Breast epithelium (tissue), 4 donors: ENCODE measurements at regions not wholly inside any gene's neighbourhood (a gene's known extent, or its start where the extent isn't known, plus 50 kb on each side); places are given as distances from the start of the nearest gene placed in this dataset.

Source experiments
- DNase-seq, 2 donors: peaks; one replicate each; pipeline ENCODE4 v3.0.0-alpha.2; 2019; ENCODE audit warnings: low spot score in 2 of 2
- H3K27ac ChIP-seq, 2 donors: fragments of 200-600 bp; sonication (generic) in 1 of 2; one replicate each; pipeline ENCODE4 v1.5.1; 2016 to 2019; ENCODE audit warnings: mild to moderate bottlenecking in 1 of 2
- H3K27me3 ChIP-seq, 2 donors: fragments of 200-600 bp; sonication (generic) in 1 of 2; one replicate each; pipeline versions ENCODE4 v1.5.1 to v1.6.0; 2017 to 2019; ENCODE audit warnings: control low read depth in 1 of 2, mild to moderate bottlenecking in 1 of 2
- H3K36me3 ChIP-seq: fragments of 200-600 bp; one replicate; pipeline ENCODE4 v1.5.1; 2019
- H3K4me1 ChIP-seq, 2 donors: fragments of 200-600 bp; sonication (generic); one replicate each; pipeline ENCODE4 v1.5.1; 2016 to 2019; ENCODE audit warnings: control low read depth in 1 of 2
- H3K4me3 ChIP-seq, 3 donors: fragments of 200-600 bp; sonication (generic); 1 replicate in 2 of 3; 2 replicates in 1 of 3; pipeline ENCODE4 v1.5.1; 2016 to 2019; ENCODE audit warnings: mild to moderate bottlenecking in 3 of 3, moderate library complexity in 2 of 3
- H3K9me3 ChIP-seq, 2 donors: fragments of 200-600 bp; sonication (generic) in 1 of 2; one replicate each; pipeline ENCODE4 v1.5.1; 2016 to 2019; ENCODE audit warnings: control low read depth in 1 of 2
- POLR2A ChIP-seq: fragments of 450-650 bp; IDR thresholded peaks from one replicate; pipeline ENCODE4 v1.6.1; 2016; ENCODE audit warnings: antibody characterized with exemption, mild to moderate bottlenecking, moderate library complexity
- POLR2AphosphoS5 ChIP-seq, 3 donors: sonication (generic); formaldehyde crosslinking; IDR thresholded peaks; one replicate each; pipeline ENCODE4 v1.6.1; 2017; ENCODE audit warnings: antibody characterized with exemption in 3 of 3
- intact Hi-C: fragments of 100-400 bp; cut with DNase I; formaldehyde crosslinking; loops from one replicate; pipeline ENCODE4 v1.15.1; 2023; ENCODE audit warnings: low total_unique reads
- TF ChIP-seq, protein P1 (sequence below), 3 donors: fragments of 450-650 bp; IDR thresholded peaks; one replicate each; pipeline ENCODE4 v1.5.1; 2016 to 2017; ENCODE audit warnings: antibody characterized with exemption in 3 of 3, mild to moderate bottlenecking in 3 of 3, moderate library complexity in 3 of 3

DNA sequence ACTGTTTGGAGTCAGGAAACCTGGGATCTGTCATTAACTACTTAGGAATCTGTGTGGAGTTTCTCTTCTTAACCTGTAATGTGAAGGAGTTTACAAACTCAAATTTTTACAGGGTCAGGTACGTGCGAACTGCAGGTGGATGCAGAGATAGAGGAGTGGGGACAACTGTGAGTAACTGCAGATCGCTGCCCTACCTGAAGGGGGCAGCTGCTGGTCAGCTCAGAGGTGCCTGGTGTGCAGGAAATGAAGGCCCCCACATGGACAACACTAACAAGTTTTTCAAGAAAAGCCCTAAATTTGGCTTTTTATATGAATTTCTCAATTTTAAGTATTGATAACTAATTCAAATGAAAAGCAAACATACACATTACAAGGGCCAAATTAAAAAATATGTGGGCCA is 380.0 kb downstream of the REEP3 start:
- Histone ChIP-seq H3K9me3 (no peaks in the 10 kb centered on the region), H3K27ac (no peak overlapping the region), H3K27me3 (no peaks in the 10 kb centered on the region), H3K4me3 (no peak overlapping the region), H3K4me1 (no peaks in the 10 kb centered on the region), H3K36me3 (no peaks in the 10 kb centered on the region)
- intact Hi-C loops: no loop called here
- no peak for DNase-seq
- TF ChIP-seq, protein P1, sequence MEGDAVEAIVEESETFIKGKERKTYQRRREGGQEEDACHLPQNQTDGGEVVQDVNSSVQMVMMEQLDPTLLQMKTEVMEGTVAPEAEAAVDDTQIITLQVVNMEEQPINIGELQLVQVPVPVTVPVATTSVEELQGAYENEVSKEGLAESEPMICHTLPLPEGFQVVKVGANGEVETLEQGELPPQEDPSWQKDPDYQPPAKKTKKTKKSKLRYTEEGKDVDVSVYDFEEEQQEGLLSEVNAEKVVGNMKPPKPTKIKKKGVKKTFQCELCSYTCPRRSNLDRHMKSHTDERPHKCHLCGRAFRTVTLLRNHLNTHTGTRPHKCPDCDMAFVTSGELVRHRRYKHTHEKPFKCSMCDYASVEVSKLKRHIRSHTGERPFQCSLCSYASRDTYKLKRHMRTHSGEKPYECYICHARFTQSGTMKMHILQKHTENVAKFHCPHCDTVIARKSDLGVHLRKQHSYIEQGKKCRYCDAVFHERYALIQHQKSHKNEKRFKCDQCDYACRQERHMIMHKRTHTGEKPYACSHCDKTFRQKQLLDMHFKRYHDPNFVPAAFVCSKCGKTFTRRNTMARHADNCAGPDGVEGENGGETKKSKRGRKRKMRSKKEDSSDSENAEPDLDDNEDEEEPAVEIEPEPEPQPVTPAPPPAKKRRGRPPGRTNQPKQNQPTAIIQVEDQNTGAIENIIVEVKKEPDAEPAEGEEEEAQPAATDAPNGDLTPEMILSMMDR (IDR thresholded peaks at IDR 0.05): no peak
- TF ChIP-seq POLR2A (no peak), POLR2AphosphoS5 (IDR thresholded peaks at IDR 0.05) (no peak)

DNA sequence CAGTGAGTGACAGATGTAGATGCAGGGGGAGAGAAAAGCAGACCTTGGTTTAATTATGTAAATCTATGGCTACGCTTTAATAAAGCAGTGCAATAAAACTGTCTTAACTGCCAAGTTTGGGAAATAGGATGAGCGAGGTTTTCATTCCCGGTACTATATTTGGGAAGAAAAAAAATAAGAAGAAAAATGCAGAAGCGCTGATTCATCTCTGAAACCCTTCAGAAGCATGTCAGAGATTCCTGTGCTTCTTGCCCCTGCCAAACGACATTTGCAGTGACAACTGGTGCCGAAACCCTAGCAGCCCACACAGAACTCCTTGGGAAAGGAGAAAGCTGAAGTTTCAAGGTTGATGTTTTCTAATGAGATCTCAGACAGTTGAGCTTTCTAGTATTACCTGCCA is 380.7 kb downstream of the REEP3 start:
- H3K27ac ChIP-seq: no peak overlapping the region
- H3K9me3 ChIP-seq: no peaks in the 10 kb centered on the region
- intact Hi-C loops: no loop called here
- TF ChIP-seq POLR2AphosphoS5 (IDR thresholded peaks at IDR 0.05): no peak
- TF ChIP-seq POLR2A: no peak
- TF ChIP-seq, protein P1 (IDR thresholded peaks at IDR 0.05): no peak
- H3K36me3 ChIP-seq: no peaks in the 10 kb centered on the region
- H3K27me3 ChIP-seq: no peaks in the 10 kb centered on the region
- no peaks in the 10 kb centered on the region for H3K4me1 ChIP-seq
- DNase-seq: no peak
- H3K4me3 ChIP-seq: no peak overlapping the region

DNA sequence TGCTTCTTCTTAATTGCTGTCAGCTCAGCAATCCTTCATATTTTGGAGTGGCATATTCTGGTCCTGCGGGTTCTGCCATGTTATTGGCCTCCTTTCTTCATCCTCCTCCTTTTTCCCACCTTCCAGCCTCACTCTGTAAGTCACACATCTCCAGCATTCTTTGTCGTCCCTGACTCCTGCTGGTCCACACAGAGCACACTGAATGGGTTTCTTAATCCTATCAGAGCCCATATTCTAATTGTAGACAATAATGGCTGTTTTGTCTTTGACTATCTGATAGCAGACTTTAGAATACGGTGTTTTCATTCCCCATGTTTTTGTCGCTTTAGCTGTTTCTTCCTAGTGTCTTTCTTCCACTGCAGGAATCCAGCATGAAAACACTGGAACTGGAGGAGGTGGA is 389.6 kb downstream of the REEP3 start:
- Histone ChIP-seq H3K9me3 (no peaks in the 10 kb centered on the region), H3K27ac (no peak overlapping the region), H3K4me3 (no peak overlapping the region), H3K36me3 (no peaks in the 10 kb centered on the region), H3K4me1 (no peaks in the 10 kb centered on the region), H3K27me3 (peaks cover 0 to 18% of the 10 kb centered on the region in 2 donors)
- intact Hi-C loops: no loop called here
- TF ChIP-seq POLR2AphosphoS5 (IDR thresholded peaks at IDR 0.05): no peak
- TF ChIP-seq, protein P1 (IDR thresholded peaks at IDR 0.05): no peak
- TF ChIP-seq POLR2A: no peak
- DNase-seq: no peak

DNA sequence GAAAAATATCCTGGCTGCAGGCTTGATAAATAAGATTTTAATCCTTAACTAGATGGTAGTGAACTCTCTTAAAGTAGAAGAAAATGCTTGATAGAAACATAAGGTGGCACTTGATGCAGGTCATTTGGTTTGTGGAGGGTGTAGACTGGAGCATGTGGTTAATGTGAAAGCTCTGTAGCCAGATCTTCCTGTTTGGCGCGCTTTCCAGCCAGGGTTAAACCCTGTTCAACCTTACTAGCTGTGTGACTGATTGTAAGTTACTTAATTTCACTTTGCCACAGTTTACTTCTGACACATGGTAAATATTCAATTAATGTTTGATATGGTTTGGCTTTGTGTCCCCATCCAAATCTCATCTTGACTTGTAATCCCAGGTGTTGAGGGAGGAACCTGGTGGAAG is 394.0 kb downstream of the REEP3 start:
- H3K36me3 ChIP-seq: no peaks in the 10 kb centered on the region
- H3K4me1 ChIP-seq: no peaks in the 10 kb centered on the region
- peaks cover 0 to 21% of the 10 kb centered on the region in 2 donors for H3K27me3 ChIP-seq
- DNase-seq: no peak
- no peaks in the 10 kb centered on the region for H3K9me3 ChIP-seq
- H3K4me3 ChIP-seq: no peak overlapping the region
- H3K27ac ChIP-seq: no peak overlapping the region
- intact Hi-C loops: no loop called here
- TF ChIP-seq POLR2AphosphoS5 (IDR thresholded peaks at IDR 0.05) (no peak), POLR2A (no peak)
- TF ChIP-seq, protein P1 (IDR thresholded peaks at IDR 0.05): no peak

GRCh38 chr10:63917363-63917762 is 396.2 kb downstream of the REEP3 start:
- peaks cover 0 to 13% of the 10 kb centered on the region in 2 donors for H3K27me3 ChIP-seq
- intact Hi-C loops: no loop called here
- no peaks in the 10 kb centered on the region for H3K4me1 ChIP-seq
- TF ChIP-seq POLR2A: no peak
- TF ChIP-seq, protein P1 (IDR thresholded peaks at IDR 0.05): no peak
- TF ChIP-seq POLR2AphosphoS5 (IDR thresholded peaks at IDR 0.05): no peak
- H3K36me3 ChIP-seq: no peaks in the 10 kb centered on the region
- H3K9me3 ChIP-seq: no peaks in the 10 kb centered on the region
- H3K4me3 ChIP-seq: no peak overlapping the region
- DNase-seq: no peak
- H3K27ac ChIP-seq: no peak overlapping the region
